HG03095 (cell line): ENCODE measurements at regions not wholly inside any gene's neighbourhood (a gene's known extent, or its start where the extent isn't known, plus 50 kb on each side); places are given as distances from the start of the nearest gene placed in this dataset.
"Not testable (repeated sequence)": the region's sequence is repeated elsewhere in the genome, so short reads cannot be mapped to it uniquely, and the experiment has no call there.

Source experiments
- ATAC-seq: cut with Tn5 transposase; IDR thresholded peaks from one replicate; pipeline ENCODE4 v1.9.1; 2021; ENCODE audit warnings: moderate library complexity; ENCODE audit not compliant: unreplicated experiment

DNA sequence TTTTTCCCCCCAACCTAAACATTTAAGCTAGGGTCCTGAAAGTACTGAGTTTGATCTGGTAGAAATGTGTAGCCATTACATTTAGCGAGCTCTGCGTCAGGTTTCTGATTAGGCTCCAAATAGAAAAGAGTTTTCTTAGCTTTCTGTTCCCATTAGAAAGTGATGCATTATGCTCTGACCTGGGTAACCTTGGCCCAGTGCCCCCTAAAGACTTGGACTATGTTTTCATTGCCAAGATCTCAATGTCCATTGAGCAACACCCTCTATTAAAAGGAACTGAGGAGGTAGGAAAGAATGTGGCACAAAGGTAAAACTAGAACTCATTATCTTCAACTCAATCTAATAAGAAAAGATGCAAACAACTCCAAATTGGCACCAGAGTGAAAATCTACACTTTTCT, 358.9 kb upstream of the PCSK5 start:
- ATAC-seq, result no peak

DNA sequence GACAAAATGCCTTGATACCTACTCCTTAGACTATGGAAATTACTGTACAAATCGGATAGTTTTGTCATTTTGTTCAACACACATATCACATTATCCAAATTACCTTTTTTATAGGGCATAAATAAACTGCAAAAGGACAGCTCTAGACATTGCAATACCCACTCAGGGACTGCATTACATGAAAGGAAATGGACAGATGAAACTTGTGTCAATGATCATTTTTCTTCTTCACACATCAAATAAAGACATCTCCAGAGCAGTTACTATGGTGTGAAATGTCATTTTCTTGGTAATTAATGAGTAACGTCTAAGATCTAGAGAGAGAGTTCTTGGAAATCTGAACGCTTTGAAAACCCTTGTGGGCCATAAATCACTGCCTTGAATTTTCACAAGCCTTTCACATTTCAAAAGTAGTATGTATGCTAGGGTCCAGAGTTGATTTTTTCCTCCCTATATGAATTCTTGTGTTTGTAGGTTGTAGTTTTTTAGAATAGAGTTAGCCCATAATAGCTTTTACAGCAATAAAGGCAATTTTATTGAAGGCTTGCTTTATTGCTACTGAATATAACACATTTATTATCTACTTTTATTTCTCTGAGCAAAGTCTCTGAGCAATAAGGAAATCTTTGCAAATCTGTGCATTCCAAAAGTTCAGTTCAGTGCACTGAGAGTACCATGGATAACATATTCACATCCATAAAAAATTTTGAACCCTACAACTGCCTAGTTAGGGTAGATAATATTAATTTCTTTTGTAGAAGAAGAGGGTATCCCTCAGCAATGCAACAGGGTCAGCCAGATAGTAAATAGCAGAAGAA, 358.0 kb upstream of the PCSK5 start:
- ATAC-seq, result no peak

DNA sequence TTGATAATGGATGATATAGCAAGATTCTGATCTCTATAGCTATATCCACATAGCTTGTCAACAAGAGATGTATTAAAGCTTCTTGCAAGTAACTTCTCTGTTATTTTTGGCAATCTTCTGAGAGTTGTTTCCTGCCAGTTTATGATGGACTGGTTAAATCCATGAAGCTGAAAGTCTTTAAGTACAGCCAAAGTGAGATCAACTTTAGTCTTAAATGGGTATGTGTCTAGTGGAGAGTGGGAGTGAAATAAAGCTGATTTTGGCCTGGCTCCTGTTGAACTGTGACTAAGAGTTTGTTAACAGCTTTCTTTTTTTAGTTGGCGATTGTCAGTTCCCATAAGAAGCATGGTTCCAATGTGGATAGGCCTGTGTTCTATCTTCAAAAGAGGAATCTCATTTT, 350.9 kb upstream of the PCSK5 start:
- no peak for ATAC-seq

DNA sequence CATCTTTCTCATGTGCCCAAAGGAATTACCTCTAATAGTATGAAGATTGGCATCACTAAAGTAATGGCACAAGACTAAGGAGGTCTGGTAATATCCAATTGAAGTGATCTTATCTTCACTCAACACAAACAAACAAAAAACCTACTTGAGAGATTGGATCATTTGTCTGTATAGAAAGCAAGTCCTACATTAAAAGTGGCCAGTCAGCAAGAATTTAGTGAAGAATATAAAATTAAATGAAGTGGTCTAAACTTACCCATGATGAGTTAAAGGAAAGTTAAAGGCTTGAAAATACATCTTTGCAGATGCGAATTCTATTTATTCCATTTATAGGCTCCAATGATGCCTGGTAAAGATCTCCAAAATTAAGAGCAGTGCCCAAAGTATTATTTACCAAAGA, 350.3 kb upstream of the PCSK5 start:
- ATAC-seq, result no peak

DNA sequence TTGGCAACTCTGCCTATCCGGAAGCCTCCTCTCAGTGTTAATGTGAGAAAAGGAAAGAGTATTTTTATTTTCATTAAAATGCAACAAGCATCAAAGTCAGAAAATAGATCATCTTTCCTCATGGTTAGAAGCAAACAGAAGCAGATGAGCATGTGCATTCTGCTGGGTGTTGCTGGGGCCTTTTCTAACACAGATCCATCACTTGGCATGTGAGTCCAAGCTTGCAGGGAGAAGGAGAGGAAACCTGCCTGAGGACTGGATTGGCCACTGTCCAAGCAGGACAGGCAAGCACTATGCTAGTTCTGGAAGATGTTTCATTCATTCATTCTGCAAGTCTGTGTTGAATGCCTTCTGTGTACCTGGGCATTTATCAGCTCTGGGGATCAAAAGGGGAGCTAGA, 348.7 kb upstream of the PCSK5 start:
- ATAC-seq, result no peak

DNA sequence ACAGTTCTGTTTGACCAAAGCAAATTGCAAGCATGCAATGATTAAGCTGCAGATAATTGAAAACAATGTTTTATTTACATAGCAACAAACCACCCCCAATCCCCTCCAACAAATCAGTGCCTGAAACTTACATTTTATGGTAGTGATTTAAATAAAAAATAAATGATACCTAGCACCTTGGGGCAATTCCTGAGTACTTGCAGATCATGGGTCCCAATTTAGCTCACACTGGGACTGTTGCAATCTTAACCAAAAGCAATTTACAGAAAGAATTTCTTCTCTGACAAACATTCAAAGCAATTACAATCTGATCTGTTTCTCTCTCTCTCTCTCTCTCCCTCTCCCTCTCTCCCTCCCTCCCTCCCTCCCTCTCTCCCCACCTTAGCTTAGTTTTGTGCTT, 345.7 kb upstream of the PCSK5 start:
- ATAC-seq, result no peak

DNA sequence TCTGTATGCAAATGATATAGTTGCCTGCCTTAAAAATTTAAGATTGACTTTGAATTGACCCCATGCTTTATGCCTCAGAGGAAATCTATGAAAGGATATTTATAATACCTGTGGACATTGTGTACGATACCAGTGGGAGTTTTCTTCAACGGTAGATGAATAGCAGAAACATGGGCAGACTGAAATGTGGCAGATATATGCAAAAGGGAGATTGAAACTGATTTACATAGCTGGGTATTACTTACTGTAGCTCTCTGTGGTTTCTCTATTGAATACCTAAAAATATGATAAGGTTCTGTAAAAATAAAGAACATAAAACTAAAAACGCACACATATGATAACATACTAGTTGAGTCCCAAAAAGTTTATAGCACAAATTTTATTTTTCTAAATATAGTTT, 345.2 kb upstream of the PCSK5 start:
- no peak for ATAC-seq

DNA sequence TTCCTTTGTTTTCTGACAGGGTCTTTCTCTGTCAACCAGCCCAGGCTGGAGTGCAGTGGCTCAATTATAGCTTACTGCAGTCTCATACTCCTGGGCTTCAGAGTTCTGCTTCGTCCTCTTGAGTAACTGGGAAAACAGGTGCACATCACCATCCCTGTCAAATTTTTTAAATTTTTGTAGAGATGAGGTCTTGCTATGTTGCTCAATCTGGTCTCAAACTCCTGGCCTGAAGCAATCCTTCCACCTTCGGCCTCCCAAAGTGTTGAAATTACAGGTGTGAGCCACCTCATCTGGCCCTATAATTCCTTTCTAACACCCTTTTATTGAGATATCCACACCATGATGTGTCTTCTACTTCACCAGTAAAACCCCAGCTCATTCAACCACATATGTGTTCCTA, 341.6 kb upstream of the PCSK5 start:
- ATAC-seq, result no peak

DNA sequence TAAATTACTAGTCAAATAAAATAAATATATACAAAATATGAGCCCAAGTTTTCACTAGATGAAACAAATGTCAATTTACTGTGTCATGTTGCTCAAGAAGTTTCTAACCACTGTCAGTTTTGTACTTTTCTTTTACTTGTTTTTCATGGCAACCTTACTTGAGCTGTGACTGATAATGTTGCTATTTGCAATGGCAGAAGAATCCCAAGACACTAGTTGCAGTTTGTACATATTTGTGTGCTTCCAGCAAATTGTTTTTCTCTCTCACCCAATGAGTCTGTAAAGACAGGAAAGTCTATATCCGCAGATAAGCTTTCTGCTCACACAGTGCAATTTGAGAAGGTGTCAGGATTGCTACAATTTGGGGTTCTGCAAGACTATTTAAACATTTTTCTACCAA, 338.6 kb upstream of the PCSK5 start:
- no peak for ATAC-seq

DNA sequence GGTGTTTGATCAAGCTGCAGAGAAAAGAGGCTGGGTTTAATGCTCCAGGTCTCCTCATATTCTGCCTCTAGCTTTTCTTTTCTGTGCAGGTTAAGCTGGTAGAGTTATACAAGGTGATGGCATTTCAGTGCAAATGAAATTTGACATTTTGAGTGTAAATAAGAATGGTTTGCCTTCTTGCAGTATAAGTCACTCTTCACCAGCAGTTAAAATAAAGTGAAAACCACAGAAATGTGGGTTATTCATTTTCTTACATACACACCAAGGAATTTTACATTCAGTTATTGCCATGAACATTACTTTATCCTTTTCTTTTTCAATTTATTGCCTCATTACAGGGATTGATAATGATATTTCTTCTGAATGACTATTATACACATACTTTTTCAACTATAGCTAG, 337.5 kb upstream of the PCSK5 start:
- no peak for ATAC-seq

DNA sequence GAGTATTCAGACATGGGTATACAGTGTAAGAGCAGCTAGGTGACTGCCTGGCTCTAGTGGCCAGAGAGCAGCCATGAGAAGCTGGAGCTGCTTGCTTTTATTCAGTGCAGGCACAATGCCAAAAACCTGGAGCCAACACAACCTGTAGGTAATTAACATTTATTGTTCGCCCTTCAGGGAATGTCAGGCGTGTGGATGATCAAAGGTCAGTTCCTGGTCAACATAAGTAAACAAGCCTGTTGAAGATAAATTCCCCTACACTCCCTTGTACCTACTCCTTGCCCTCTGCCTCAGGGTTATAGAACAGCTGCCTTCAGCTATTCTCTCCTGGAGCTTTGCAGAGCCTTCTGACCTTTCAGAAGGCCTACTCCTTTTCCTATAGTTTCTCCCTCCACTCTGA, 323.7 kb upstream of the PCSK5 start:
- not testable (repeated sequence) for ATAC-seq

DNA sequence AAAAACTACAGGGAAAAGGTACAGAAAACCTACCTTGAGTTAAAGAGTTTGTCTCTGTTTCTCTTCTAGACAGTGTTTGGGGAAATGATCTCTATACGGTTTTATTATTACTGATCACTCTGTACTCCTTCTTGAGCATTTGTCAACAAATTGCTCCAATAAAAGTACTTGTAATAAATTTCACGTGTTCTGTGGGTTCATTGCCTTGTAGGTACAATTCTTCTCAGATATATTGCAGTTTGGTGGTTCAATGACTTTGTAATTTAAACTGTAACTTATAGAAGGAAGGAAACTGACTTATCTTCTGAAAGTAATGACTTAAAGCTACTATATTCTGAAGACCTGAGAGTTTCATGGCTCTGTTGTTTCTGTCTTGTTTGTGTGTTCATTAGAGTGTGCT, 319.9 kb upstream of the PCSK5 start:
- no peak for ATAC-seq

DNA sequence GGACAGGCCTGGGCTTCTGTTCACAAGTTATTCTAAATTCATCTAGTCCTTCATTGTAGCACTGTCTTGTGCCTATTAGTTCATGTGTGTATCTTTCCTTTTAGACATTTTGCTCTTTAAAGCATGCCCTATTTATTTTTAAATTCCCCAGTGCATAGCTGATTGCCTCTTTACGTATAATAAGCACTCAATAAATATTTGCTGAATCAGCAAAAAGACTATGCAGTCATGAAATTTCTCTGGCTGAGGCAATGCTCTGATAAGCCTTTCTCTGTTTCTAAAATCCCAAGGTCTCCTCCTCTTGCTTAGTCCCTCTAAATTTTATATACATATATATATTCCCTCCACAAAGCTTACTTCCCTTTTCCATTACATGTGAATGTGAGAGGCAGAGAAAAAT, 315.9 kb upstream of the PCSK5 start:
- ATAC-seq, result no peak

DNA sequence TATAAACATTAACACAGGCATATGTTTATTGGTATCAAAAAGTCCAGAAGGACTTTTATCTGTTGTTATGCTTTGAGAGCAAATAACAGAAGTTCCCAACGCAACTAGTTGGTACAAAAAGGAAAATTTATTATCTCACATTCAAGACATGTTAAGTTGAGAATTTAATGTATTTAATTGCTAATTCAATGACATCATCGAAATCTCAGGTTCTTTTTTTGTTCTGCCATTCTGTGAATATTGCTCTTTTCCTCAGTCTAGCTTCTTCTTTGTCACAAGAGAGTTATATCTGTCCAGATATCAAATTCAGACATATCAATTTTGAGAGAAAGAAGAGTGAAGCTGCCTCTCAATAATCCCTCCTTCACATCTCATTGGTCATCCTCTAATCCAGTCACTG, 307.6 kb upstream of the PCSK5 start:
- no peak for ATAC-seq

DNA sequence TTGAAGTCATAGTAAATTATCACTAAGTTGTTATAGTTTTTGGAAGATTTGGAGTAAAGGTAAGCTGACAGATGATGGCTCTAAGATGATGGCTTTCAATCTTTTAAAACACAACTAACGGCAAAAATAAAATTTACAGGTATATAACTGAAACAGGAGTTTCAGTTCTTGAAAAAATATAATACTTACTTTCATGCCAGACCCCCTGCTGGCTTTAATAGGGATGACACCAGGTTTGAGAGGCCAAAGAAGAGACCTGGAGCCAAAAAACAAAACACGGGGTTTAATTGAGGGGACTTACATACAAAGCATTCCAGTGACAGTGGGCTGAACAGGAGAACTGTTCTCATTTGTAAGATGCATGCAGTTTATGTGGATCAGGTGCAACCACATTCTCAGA, 301.7 kb upstream of the PCSK5 start:
- ATAC-seq, result no peak

DNA sequence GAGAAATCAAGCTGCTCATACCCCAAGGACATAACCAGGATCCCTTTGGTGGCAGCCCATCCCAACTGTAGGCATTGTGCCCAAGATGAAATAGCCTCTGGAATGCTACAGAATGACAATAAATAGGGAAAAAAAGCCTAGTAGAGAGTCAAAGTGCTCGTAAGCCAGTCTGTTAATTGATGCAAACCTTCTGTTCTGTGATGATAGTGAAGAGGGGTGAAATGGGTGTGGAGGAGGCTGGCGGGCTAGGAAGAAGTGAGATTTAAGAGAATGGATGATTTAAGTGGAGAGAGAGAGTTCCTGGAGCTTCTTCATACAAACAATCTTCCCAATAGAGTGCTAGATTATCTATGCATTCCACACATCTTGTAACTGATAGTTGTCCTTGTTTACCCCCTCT, 301.0 kb upstream of the PCSK5 start:
- no peak for ATAC-seq

DNA sequence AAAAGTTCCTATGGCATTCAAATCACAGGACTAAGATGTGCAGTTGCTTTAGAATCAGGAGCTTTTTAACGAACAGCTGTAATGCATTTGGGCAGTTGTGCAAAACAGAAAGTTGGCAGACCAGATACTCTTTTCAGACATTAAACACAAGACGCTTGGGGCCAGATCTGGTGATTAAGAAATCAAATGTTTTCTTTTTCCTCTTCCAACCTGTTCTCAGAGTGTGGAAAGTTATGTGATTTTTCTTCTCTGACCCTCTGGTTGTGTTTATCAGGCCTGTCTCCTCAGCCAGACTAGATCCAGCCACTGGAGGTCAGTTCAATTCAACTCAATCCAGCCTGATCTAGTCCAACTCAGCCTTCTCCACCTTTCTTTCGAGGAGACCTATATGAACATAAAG, 298.5 kb upstream of the PCSK5 start:
- no peak for ATAC-seq

DNA sequence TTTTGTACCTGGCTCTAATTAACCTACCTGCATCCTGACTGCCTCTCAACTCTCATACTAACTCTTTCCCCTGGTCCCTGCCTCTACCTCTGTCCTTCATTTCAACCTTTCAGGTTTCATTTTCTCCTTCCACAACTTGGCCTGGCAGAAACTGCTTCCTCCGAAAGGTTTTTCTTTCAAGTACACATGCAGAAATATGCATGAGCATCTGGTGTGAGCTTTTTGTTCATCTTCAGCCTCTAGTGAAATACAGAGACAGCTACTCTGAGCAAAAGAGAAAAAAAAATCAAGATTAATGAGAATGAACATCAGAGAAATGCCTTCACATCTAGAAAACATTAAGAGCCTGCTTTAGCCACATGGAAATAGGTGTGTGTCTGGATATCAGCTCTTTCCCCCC, 297.9 kb upstream of the PCSK5 start:
- no peak for ATAC-seq

DNA sequence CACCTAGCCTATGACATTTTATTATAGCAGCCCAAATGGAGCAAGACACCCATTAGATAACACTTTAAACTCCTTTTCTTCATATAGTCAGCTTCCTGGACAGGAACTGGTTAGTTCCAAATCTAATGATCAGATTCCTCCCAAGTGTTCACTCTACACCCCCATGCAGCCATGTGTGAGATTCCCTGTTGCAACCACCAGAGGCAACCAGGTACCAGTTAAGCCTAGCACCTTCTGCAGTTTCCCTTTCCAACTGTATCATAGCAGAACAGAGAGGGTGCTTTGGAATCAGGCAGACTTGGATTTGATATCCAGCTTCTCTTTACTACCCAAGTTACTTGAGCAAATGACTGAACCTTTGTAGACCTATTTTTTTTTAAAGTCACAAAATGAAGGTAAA, 296.6 kb upstream of the PCSK5 start:
- no peak for ATAC-seq

DNA sequence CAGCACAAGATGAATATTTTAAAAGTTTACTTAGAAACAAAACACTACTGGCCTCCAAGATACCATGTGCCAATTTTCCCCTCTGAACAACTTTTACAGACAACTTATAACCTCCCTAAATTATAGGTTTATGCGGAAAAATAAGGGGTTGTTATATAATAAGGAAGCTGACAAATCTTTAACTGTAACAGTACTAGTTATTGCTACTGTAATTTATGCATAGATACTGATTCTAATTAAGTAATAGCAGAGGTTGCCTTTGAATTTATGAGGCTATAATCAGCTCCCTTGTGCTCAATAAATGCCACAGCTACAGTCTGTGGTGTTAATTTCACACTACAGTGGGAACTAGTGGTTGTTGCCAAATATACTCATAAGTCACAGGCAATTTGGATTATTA, 291.3 kb upstream of the PCSK5 start:
- ATAC-seq, result no peak

DNA sequence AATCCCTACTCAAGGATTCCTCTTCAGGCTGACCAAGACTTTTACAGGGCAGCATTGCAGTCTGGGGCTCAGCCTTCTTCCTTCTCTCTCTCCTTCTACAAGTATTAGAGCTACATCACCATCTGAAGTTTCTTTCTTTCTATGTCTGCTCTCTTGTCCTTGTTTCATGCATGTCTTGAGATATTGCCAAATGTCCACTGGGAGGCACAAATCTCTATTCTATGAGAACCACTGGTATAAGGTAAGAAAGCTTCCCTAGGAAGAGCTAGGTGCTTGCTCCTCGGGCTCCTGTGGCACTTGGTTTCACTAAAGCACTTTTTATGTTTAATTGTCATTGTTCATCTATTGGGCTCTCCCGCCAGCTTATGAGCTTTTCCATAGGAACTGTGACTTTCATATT, 289.2 kb upstream of the PCSK5 start:
- no peak for ATAC-seq

DNA sequence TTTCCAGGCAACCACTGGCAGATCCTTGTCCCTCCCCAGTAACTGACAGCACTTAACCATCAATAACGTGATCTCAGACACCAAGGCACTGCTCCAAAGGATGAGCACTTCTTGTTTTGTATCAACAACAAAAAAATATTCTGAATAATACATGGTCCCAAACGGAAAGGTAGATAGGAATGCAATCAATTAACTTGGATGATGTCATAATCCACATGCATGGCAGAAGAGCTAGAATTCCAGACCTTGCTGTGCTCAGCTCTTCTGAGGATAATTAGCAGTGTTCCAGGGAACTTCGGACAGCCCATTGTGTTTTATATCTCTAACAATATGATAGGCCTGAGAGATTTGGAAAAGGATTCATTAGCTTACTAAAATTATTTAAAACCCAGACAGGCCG, 288.4 kb upstream of the PCSK5 start:
- no peak for ATAC-seq

DNA sequence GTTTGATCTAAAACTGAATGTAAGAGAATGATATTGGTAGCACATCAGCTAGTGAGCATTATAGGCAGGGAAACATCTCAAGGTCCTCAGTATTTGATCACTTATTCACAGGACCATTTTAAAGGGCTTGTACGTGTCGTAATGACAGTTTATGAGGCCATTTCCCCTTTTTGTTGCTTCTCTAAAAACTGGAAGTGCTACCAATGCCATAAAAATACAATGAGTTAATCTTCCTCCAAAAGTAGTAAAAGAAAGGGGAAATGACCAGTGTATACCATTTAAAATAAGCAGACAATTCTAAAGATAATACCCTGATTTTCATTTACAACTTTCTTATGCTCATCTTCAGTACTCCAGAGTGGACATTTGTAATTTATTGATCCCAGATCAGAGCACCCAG, 285.8 kb upstream of the PCSK5 start:
- ATAC-seq, result no peak
